IMR-90 (cell line): ENCODE measurements at regions not wholly inside any gene's neighbourhood (a gene's known extent, or its start where the extent isn't known, plus 50 kb on each side); places are given as distances from the start of the nearest gene placed in this dataset.

Source experiments
- ATAC-seq: fragments of 200-7000 bp; cut with Tn5 transposase; 2 replicates; pipeline ENCODE4 v1.9.1; 2020; ENCODE audit warnings: low read depth, mild to moderate bottlenecking, moderate library complexity
- BruUV-seq: library from RNA; stranded (reverse); fragments of 400-500 nt; replicated peaks from 2 replicates; lab custom pipeline; 2021; lab: Mats Ljungman, UMichigan
- CTCF ChIA-PET: fragments of 300-600 bp; formaldehyde crosslinking; extraction: SDS; loops from one replicate; lab custom pipeline; 2021; ENCODE audit warnings: antibody characterized with exemption; lab: Yijun Ruan, JAX
- POLR2A ChIA-PET: fragments of 300-600 bp; sonication (Branson Sonifier 250); formaldehyde crosslinking; loops from one replicate; lab custom pipeline; 2022; ENCODE audit warnings: antibody characterized with exemption; ENCODE audit not compliant: unreplicated experiment; lab: Charles Lee
- DNase-seq: peaks from one replicate; pipeline ENCODE4 v3.0.0; 2013
- H2AFZ ChIP-seq: replicated peaks from 2 replicates; pipeline ENCODE3; 2013; ENCODE audit warnings: low read length, mild to moderate bottlenecking; ENCODE audit not compliant: poor library complexity
- H2AK5ac ChIP-seq: 2 replicates; pipeline ENCODE4 v1.6.1; 2013; ENCODE audit warnings: low read depth, low read length, inconsistent platforms
- H2AK9ac ChIP-seq: replicated peaks from 2 replicates; pipeline ENCODE3; 2013; ENCODE audit warnings: mild to moderate bottlenecking, low read depth, low read length, moderate library complexity; ENCODE audit not compliant: poor library complexity
- H2BK120ac ChIP-seq: 2 replicates; pipeline ENCODE4 v1.6.1; 2013; ENCODE audit warnings: low read depth, low read length, inconsistent platforms
- H2BK15ac ChIP-seq: 3 replicates; pipeline ENCODE4 v1.6.1; 2013; ENCODE audit warnings: low read depth, low read length, inconsistent platforms
- H2BK20ac ChIP-seq: 2 replicates; pipeline ENCODE4 v1.6.1; 2013; ENCODE audit warnings: low read depth, mild to moderate bottlenecking, inconsistent platforms, low read length, moderate library complexity
- H2BK5ac ChIP-seq: 2 replicates; pipeline ENCODE4 v1.6.1; 2013; ENCODE audit warnings: mild to moderate bottlenecking, low read depth, low read length, inconsistent platforms; ENCODE audit not compliant: poor library complexity, severe bottlenecking
- H3K14ac ChIP-seq: replicated peaks from 2 replicates; pipeline ENCODE4 v1.6.1; 2013; ENCODE audit warnings: low read depth, low read length, inconsistent platforms
- H3K18ac ChIP-seq: 2 replicates; pipeline ENCODE4 v1.6.1; 2013; ENCODE audit warnings: low read depth, low read length, control low read depth
- H3K23ac ChIP-seq: 2 replicates; pipeline ENCODE4 v1.6.1; 2013; ENCODE audit warnings: low read depth, low read length, inconsistent platforms
- H3K27ac ChIP-seq: 2 replicates; pipeline ENCODE4 v1.5.1; 2013; ENCODE audit warnings: mild to moderate bottlenecking, control low read depth, low read length; ENCODE audit not compliant: insufficient read depth
- H3K27me3 ChIP-seq: 2 replicates; pipeline ENCODE4 v1.6.1; 2013; ENCODE audit warnings: low read length; ENCODE audit not compliant: control insufficient read depth, insufficient read depth
- H3K36me3 ChIP-seq: 2 replicates; pipeline ENCODE4 v1.6.1; 2013; ENCODE audit warnings: low read length, mixed read lengths; ENCODE audit not compliant: control insufficient read depth, insufficient read depth
- H3K4ac ChIP-seq: 2 replicates; pipeline ENCODE4 v1.6.1; 2013; ENCODE audit warnings: low read depth, low read length, inconsistent platforms
- H3K4me1 ChIP-seq: 2 replicates; pipeline ENCODE4 v1.6.1; 2013; ENCODE audit warnings: low read length, mixed read lengths; ENCODE audit not compliant: control insufficient read depth, insufficient read depth
- H3K4me2 ChIP-seq: 2 replicates; pipeline ENCODE4 v1.6.1; 2013; ENCODE audit warnings: low read depth, mild to moderate bottlenecking, control low read depth, low read length, moderate library complexity
- H3K4me3 ChIP-seq: 2 replicates; pipeline ENCODE4 v1.5.1; 2013; ENCODE audit warnings: low read depth, mild to moderate bottlenecking, control low read depth, low read length, moderate library complexity; ENCODE audit not compliant: insufficient read depth
- H3K56ac ChIP-seq: 2 replicates; pipeline ENCODE4 v1.6.1; 2013; ENCODE audit warnings: low read length, inconsistent platforms; ENCODE audit not compliant: insufficient read depth; ENCODE audit errors: extremely low read depth
- H3K79me1 ChIP-seq, 2 experiments: 2 replicates each; pipeline ENCODE4 v1.6.1; 2013; ENCODE audit warnings: low read length in 2 of 2, inconsistent platforms in 1 of 2, low read depth in 1 of 2
- H3K9ac ChIP-seq: 2 replicates; pipeline ENCODE4 v1.6.1; 2013; ENCODE audit warnings: low read depth, low read length, control low read depth
- H3K9me1 ChIP-seq: 2 replicates; pipeline ENCODE4 v1.6.1; 2013; ENCODE audit warnings: low read length, inconsistent platforms; ENCODE audit not compliant: insufficient read depth
- H3K9me3 ChIP-seq: 2 replicates; pipeline ENCODE4 v1.6.1; 2013; ENCODE audit warnings: low read length; ENCODE audit not compliant: control insufficient read depth, insufficient read depth
- H4K20me1 ChIP-seq: 2 replicates; pipeline ENCODE4 v1.6.1; 2013; ENCODE audit warnings: low read length, inconsistent platforms; ENCODE audit not compliant: insufficient read depth
- H4K5ac ChIP-seq: 2 replicates; pipeline ENCODE4 v1.6.1; 2013; ENCODE audit warnings: mild to moderate bottlenecking, low read depth, low read length, control low read depth
- H4K8ac ChIP-seq, 2 experiments: 2 replicates each; pipeline ENCODE4 v1.6.1; 2013; ENCODE audit warnings: low read depth in 2 of 2, low read length in 2 of 2, control low read depth in 1 of 2, inconsistent platforms in 1 of 2
- H4K91ac ChIP-seq: 2 replicates; pipeline ENCODE4 v1.6.1; 2013; ENCODE audit warnings: low read depth, low read length, inconsistent platforms; ENCODE audit not compliant: insufficient read depth
- BHLHE40 ChIP-seq: fragments of 150-350 bp; IDR thresholded peaks from 2 replicates; pipeline ENCODE4 v1.6.1; 2016; ENCODE audit warnings: mild to moderate bottlenecking, low read depth, low read length
- CEBPB ChIP-seq: IDR thresholded peaks from 2 replicates; pipeline ENCODE4 v1.6.1; 2012; ENCODE audit warnings: low read depth, low read length, improper control_type of control experiment
- CTCF ChIP-seq: conservative IDR thresholded peaks from 2 replicates; pipeline ENCODE4 v1.5.1; 2012; ENCODE audit warnings: mild to moderate bottlenecking, low read depth, low read length, improper control_type of control experiment
- ELK1 ChIP-seq: fragments of 150-350 bp; IDR thresholded peaks from 2 replicates; pipeline ENCODE4 v1.6.1; 2016; ENCODE audit warnings: low read depth, mild to moderate bottlenecking, low read length, moderate library complexity, borderline replicate concordance
- FOS ChIP-seq: fragments of 150-350 bp; IDR thresholded peaks from 2 replicates; pipeline ENCODE4 v1.6.1; 2016; ENCODE audit warnings: low read depth, low read length
- MAFK ChIP-seq: IDR thresholded peaks from 2 replicates; pipeline ENCODE4 v1.6.1; 2012; ENCODE audit warnings: low read depth, low read length, improper control_type of control experiment
- MAZ ChIP-seq: IDR thresholded peaks from 2 replicates; pipeline ENCODE4 v1.6.1; 2012; ENCODE audit warnings: low read depth, mild to moderate bottlenecking, low read length, improper control_type of control experiment, moderate library complexity, borderline replicate concordance
- NFE2L2 ChIP-seq: fragments of 150-350 bp; IDR thresholded peaks from 2 replicates; pipeline ENCODE4 v1.6.1; 2016; ENCODE audit warnings: low read depth, mild to moderate bottlenecking, low read length
- POLR2A ChIP-seq: IDR thresholded peaks from 2 replicates; pipeline ENCODE4 v1.6.1; 2012; ENCODE audit warnings: mild to moderate bottlenecking, low read depth, low read length
- RAD21 ChIP-seq: IDR thresholded peaks from 2 replicates; pipeline ENCODE4 v1.6.1; 2012; ENCODE audit warnings: low read length, improper control_type of control experiment
- RCOR1 ChIP-seq: IDR thresholded peaks from 2 replicates; pipeline ENCODE4 v1.6.1; 2012; ENCODE audit warnings: mild to moderate bottlenecking, low read length, improper control_type of control experiment; ENCODE audit not compliant: insufficient replicate concordance
- RFX5 ChIP-seq: IDR thresholded peaks from 2 replicates; pipeline ENCODE4 v1.8.0; 2012; ENCODE audit warnings: low read depth, mild to moderate bottlenecking, low read length, moderate library complexity
- SMC3 ChIP-seq: fragments of 150-350 bp; IDR thresholded peaks from 2 replicates; pipeline ENCODE4 v1.6.1; 2016; ENCODE audit warnings: low read depth, mild to moderate bottlenecking, antibody characterized with exemption, low read length, moderate library complexity
- USF2 ChIP-seq: fragments of 150-350 bp; IDR thresholded peaks from 2 replicates; pipeline ENCODE4 v1.6.1; 2017; ENCODE audit warnings: mild to moderate bottlenecking, antibody characterized with exemption, low read length, low read depth
- WGBS, 2 experiments: methylation state at CpG; one replicate each; pipeline versions ENCODE4 v1.1.5 to v1.1.7; 2013; ENCODE audit warnings: missing lambda C conversion rate in 2 of 2; ENCODE audit not compliant: insufficient read length in 1 of 2; ENCODE audit errors: extremely low coverage in 2 of 2; 5-methylcytosine and 5-hydroxymethylcytosine counted together
- dilution Hi-C: fragments of 300-500 bp; cut with HindIII; formaldehyde crosslinking; loops from one replicate; pipeline ENCODE4 v1.14.3; 2018; ENCODE audit warnings: low sequenced_read_pairs; ENCODE audit not compliant: unreplicated experiment
- in situ Hi-C: fragments of 300-500 bp; cut with MboI; formaldehyde crosslinking; loops from 3 replicates; pipeline ENCODE4 v1.14.3; 2019; ENCODE audit warnings: low sequenced_read_pairs, inconsistent platforms, mixed read lengths
- intact Hi-C: fragments of 100-400 bp; cut with micrococcal nuclease; formaldehyde crosslinking; loops from 2 replicates; pipeline ENCODE4 v1.10.0; 2022

DNA sequence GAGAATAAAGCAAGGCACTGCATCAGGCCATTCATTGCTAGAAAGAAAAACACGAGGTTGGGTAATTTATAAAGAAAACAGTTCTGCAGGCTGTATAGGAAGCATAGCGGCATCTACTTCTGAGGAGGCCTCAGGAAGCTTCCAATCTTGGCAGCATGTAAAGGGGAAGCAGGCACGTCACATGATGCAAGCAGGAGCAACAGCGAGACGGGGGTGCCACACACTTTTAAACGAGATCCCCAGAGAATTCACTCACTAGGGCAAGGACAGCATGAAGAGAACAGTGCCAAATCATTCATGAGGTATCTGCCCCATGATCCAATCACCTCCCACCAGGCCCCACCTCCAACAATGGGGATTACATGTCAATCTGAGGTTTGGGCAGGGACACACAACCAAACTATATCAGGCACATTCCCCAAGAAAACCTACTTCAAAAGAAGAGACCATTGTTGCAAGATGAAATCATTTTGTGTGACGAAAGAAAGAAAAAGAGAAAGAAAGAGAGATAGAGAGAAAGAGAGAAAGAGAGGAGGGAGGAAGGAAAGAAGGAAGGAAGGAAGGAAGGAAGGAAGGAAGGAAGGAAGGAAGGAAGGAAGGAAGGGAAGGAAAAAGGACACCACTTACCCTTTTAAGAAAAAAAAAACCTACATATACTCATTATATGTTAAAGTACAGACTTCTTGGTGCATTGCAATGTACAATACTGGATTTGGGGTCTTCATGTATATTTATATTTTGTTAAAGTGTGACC, 95.9 kb upstream of the PLEKHG1 start:
- CTCF ChIA-PET: no interaction called here
- dilution Hi-C loops: no loop called here
- Histone ChIP-seq H2BK5ac (no peak overlapping the region), H2AFZ (no peak overlapping the region), H3K4me1 (no peaks in the 10 kb centered on the region), H3K4me3 (no peak overlapping the region), H4K8ac (no peak overlapping the region), H3K9ac (no peak overlapping the region), H3K27ac (no peak overlapping the region), H3K9me1 (no peaks in the 10 kb centered on the region), H3K14ac (no peak overlapping the region), H3K4me2 (no peak overlapping the region), H3K27me3 (no peaks in the 10 kb centered on the region), H3K79me1 (no peaks in the 10 kb centered on the region), H2AK9ac (no peak overlapping the region), H2AK5ac (no peak overlapping the region), H4K91ac (no peak overlapping the region), H4K20me1 (no peaks in the 10 kb centered on the region), H3K9me3 (no peaks in the 10 kb centered on the region), H2BK15ac (no peak overlapping the region), H3K36me3 (no peaks in the 10 kb centered on the region), H2BK20ac (no peak overlapping the region), H3K23ac (no peak overlapping the region), H3K18ac (no peak overlapping the region), H3K56ac (no peak overlapping the region), H3K4ac (no peak overlapping the region), H4K5ac (no peak overlapping the region), H2BK120ac (no peak overlapping the region)
- 100% methylated on average over 1 of the region's 7 CpGs; no CpG with 5 or more reads in 1 of the 2 experiments for WGBS, 2 experiments
- no peak for DNase-seq
- BruUV-seq: no TSS peak
- TF ChIP-seq FOS (no peak), BHLHE40 (no peak), POLR2A (no peak), SMC3 (no peak), MAFK (no peak), RAD21 (no peak), CTCF (no peak), USF2 (no peak), CEBPB (no peak), RCOR1 (no peak), MAZ (no peak), NFE2L2 (no peak), ELK1 (no peak), RFX5 (no peak)
- in situ Hi-C loops: no loop called here
- POLR2A ChIA-PET: no interaction called here
- intact Hi-C loops: no loop called here
- ATAC-seq: no peak
